OCI-M1 (cell line): ENCODE measurements at regions not wholly inside any gene's neighbourhood (a gene's known extent, or its start where the extent isn't known, plus 50 kb on each side); places are given as distances from the start of the nearest gene placed in this dataset.
A peak's percentile ranks its signal among the peaks of the same experiment; 100 is the strongest.
"Not testable (repeated sequence)": the region's sequence is repeated elsewhere in the genome, so short reads cannot be mapped to it uniquely, and the experiment has no call there.

Experiments
- DNase-seq: peaks from one replicate; lab custom pipeline; 2025; lab: John Stamatoyannopoulos, UW

GRCh38 chr2:160792837-160793236 is 299.2 kb upstream of the RBMS1 start:
- no peak for DNase-seq

- peak; percentile 8 for DNase-seq
Measured at GRCh38 chr2:160794926-160795325, 301.3 kb upstream of the RBMS1 start.

GRCh38 chr2:160803881-160804280 is 310.3 kb upstream of the RBMS1 start:
- DNase-seq: no peak

- no peak for DNase-seq
Measured at GRCh38 chr2:160810406-160810805, 316.8 kb upstream of the RBMS1 start.

GRCh38 chr2:160812830-160813505 is 319.4 kb upstream of the RBMS1 start:
- no peak for DNase-seq

- DNase-seq: no peak
Measured at GRCh38 chr2:160813506-160813858, 319.9 kb upstream of the RBMS1 start.

GRCh38 chr2:160816916-160817499 is 323.4 kb upstream of the RBMS1 start:
- no peak for DNase-seq

- DNase-seq: peak; percentile 28
Measured at GRCh38 chr2:160820691-160821090, 327.1 kb upstream of the RBMS1 start.

- DNase-seq: no peak
Measured at GRCh38 chr2:160822006-160822405, 328.4 kb upstream of the RBMS1 start.

- DNase-seq: no peak
Measured at GRCh38 chr2:160825433-160825832, 331.8 kb upstream of the RBMS1 start.

- no peak for DNase-seq
Measured at GRCh38 chr2:160826496-160826895, 332.9 kb upstream of the RBMS1 start.

GRCh38 chr2:160828076-160828475 is 332.2 kb upstream of the TANK start:
- DNase-seq: no peak

GRCh38 chr2:160832381-160832780 is 327.8 kb upstream of the TANK start:
- not testable (repeated sequence) for DNase-seq

GRCh38 chr2:160835166-160835565 is 325.1 kb upstream of the TANK start:
- no peak for DNase-seq

GRCh38 chr2:160836755-160837154 is 323.5 kb upstream of the TANK start:
- DNase-seq: no peak

- DNase-seq: no peak
Measured at GRCh38 chr2:160837416-160837815, 322.8 kb upstream of the TANK start.

GRCh38 chr2:160838147-160838546 is 322.1 kb upstream of the TANK start:
- no peak for DNase-seq

- no peak for DNase-seq
Measured at GRCh38 chr2:160838691-160839090, 321.5 kb upstream of the TANK start.

GRCh38 chr2:160842286-160842685 is 317.9 kb upstream of the TANK start:
- no peak for DNase-seq

- no peak for DNase-seq
Measured at GRCh38 chr2:160859096-160859495, 301.1 kb upstream of the TANK start.

GRCh38 chr2:160862226-160862625 is 298.0 kb upstream of the TANK start:
- no peak for DNase-seq

- DNase-seq: no peak
Measured at GRCh38 chr2:160868891-160869290, 291.3 kb upstream of the TANK start.

GRCh38 chr2:160869411-160869810 is 290.8 kb upstream of the TANK start:
- DNase-seq: no peak
